PFSK-1 (cell line): ENCODE measurements at regions not wholly inside any gene's neighbourhood (a gene's known extent, or its start where the extent isn't known, plus 50 kb on each side); places are given as distances from the start of the nearest gene placed in this dataset.

Experiments used
- FOXP2 ChIP-seq: optimal IDR thresholded peaks from 2 replicates; pipeline ENCODE3; 2011; ENCODE audit warnings: borderline replicate concordance, control low read depth, inconsistent platforms; ENCODE audit not compliant: insufficient read depth; ENCODE audit errors: extremely low read length, extremely low read depth
- POLR2AphosphoS5 ChIP-seq: IDR thresholded peaks from 2 replicates; pipeline ENCODE4 v1.6.1; 2012; ENCODE audit warnings: low read depth, mild to moderate bottlenecking, control low read depth, low read length, moderate library complexity
- REST ChIP-seq, 2 experiments: IDR thresholded peaks; 2 replicates each; pipeline versions ENCODE4 v1.6.1 to v1.8.0; 2011 to 2012; ENCODE audit warnings: low read depth in 2 of 2, low read length in 2 of 2, control low read depth in 1 of 2, inconsistent platforms in 1 of 2, mild to moderate bottlenecking in 1 of 2, moderate library complexity in 1 of 2; ENCODE audit not compliant: insufficient read depth in 1 of 2
- SIN3A ChIP-seq: IDR thresholded peaks from 2 replicates; pipeline ENCODE4 v1.6.1; 2012; ENCODE audit warnings: mild to moderate bottlenecking, low read length, moderate library complexity, borderline replicate concordance; ENCODE audit not compliant: insufficient read depth
- TAF1 ChIP-seq: IDR thresholded peaks from 2 replicates; pipeline ENCODE4 v1.6.1; 2012; ENCODE audit warnings: low read length, control low read depth, borderline replicate concordance; ENCODE audit not compliant: insufficient read depth

GRCh38 chr18:64322189-64322588 lies 173.3 kb upstream of the LINC00305 start:
- no peak for TF ChIP-seq FOXP2
- TF ChIP-seq REST (IDR thresholded peaks at IDR 0.05; ENCODE audit: insufficient read depth in 1 of 2, low read depth in 2 of 2, low read length in 2 of 2): no peak
- no peak for TF ChIP-seq TAF1

DNA sequence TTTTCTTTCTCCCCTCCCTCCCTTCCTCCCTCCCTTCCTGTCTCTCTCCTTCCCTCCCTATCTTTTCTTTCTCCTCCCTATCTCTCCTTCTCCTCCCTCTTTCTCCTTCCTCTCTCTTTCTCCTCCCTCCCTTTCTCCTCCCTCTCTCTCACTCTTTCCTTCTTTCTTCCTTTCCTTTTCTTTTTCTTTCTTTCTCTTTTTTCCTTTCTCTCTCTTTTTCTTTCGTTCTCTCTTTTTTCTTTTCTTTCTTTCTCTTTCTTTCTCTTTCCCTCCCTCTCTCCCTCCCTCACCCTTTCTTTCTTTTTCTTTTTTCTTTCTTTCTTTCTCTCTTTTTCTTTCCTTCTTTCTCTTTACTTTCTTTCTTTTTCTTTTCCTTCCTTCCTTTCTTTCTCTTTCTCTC lies 169.7 kb upstream of the LINC00305 start:
- no peak for TF ChIP-seq TAF1
- TF ChIP-seq POLR2AphosphoS5: no peak
- no peak for TF ChIP-seq FOXP2
- no peak for TF ChIP-seq SIN3A
- no peak for TF ChIP-seq REST (IDR thresholded peaks at IDR 0.05; ENCODE audit: insufficient read depth in 1 of 2, low read depth in 2 of 2, low read length in 2 of 2)

GRCh38 chr18:64311859-64312258 lies 163.0 kb upstream of the LINC00305 start:
- TF ChIP-seq POLR2AphosphoS5: no peak
- TF ChIP-seq TAF1: no peak
- no peak for TF ChIP-seq FOXP2
- TF ChIP-seq SIN3A: no peak
- TF ChIP-seq REST (IDR thresholded peaks at IDR 0.05; ENCODE audit: insufficient read depth in 1 of 2, low read depth in 2 of 2, low read length in 2 of 2): no peak

DNA sequence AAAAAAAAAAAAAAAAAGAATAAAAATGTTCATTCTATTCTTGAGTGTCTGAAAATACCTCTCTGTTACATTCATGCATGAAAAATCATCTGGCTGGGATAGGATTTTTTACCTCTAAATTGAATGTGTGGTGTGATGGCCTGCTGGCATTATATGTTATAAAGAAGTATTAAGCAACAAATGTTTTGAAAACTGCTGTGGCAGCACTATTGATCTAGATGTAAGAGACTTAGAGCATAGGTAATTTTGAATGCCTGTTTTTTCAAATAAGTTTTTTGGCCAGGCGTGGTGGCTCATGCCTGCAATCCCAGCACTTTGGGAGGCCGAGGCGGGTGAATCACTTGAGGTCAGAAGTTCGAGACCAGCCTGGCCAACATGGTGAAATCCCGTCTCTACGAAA lies 147.0 kb upstream of the LINC00305 start:
- TF ChIP-seq REST (IDR thresholded peaks at IDR 0.05; ENCODE audit: insufficient read depth in 1 of 2, low read depth in 2 of 2, low read length in 2 of 2) (no peak), POLR2AphosphoS5 (no peak), FOXP2 (no peak), SIN3A (no peak), TAF1 (no peak)

- no peak for TF ChIP-seq POLR2AphosphoS5
- TF ChIP-seq FOXP2: no peak
- no peak for TF ChIP-seq TAF1
- no peak for TF ChIP-seq SIN3A
- TF ChIP-seq REST (IDR thresholded peaks at IDR 0.05; ENCODE audit: insufficient read depth in 1 of 2, low read depth in 2 of 2, low read length in 2 of 2): no peak
Observed at GRCh38 chr18:64294967-64295366, 146.1 kb upstream of the LINC00305 start.
